ENCODE measurements at regions not wholly inside any gene's neighbourhood (a gene's known extent, or its start where the extent isn't known, plus 50 kb on each side); places are given as distances from the start of the nearest gene placed in this dataset.

DNA sequence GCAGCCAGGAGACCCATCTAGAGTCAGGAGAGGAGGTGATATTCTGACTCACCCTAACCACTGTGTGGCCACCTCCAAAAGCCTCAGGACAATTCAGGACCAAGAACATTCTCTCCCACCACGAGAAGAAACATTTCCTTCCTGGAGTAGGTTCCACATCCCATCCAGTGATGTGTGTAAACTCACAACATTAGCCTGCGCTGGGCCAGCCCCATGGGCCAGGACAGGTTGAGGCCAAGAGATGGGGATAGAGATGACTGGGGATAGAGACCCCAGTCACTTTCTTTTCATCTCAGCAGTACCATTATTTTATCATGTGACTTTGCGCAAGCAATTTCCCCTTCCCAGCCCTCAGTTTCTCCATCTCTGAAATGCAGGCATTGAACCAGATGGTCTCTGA, 126.6 kb upstream of the PTPRT start:
- DNase-seq (ENCODE audit: low read depth in 2 of 3, low spot score in 1 of 3), result no peak

DNA sequence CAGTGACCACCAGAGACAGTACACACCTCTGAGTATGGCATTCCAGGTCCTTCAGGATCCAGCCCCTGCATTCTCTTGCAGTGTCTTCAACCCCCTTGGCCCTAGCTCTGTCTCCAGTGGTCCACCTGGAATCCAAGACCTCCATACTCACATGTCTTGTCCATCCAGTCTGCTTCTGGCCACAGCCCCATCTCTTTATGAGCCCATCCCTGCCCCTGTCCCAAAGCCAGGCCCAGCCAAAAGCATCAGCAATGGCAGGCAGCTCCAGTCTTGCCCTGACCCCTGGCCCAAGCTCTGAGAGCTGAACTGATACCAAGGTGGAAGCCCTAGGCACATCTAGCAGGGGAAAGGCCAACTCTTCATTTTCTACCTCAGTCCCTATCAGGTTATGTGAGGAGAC, 119.6 kb upstream of the PTPRT start:
- DNase-seq (ENCODE audit: low read depth in 2 of 3, low spot score in 1 of 3), result no peak

DNA sequence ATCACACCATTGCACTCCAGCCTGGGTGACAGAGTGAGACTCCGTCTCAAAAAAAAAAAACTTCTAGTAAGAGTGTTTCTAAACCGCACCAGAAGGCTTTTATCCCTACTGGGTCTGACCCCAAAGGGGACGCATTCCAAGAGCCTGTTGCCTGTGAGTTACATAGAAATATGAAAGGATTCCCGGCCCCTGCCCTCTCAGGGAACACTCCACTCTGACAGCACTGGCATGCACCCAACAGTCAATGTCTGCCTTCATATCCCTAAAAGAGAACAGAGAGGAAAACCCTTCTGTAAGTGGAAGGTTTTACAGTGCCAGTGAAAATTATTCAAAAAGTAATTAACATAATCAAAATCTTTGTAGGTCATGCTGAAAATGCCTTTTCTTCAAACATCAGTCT, 117.1 kb upstream of the PTPRT start:
- no peak for DNase-seq (ENCODE audit: low read depth in 2 of 3, low spot score in 1 of 3)

DNA sequence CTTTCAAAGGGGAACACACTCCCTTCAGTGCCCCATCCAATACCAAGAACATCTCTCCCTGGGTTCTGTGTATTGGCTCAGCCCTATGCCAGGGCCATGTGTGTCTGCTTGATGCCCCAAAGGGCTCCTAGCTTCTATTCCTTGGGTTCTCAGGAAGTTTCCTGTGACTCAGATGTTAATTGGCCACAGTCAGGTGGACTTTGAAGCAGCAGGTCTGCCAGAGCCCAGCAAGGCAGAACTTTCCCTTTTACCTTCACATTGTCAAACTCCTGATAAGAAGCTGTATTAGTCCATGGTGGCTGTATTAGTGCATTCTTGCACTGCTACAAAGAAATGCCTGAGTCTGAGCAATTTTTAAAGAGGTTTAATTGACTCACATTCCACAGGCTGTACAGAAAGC, 116.0 kb upstream of the PTPRT start:
- no peak for DNase-seq (ENCODE audit: low read depth in 2 of 3, low spot score in 1 of 3)

DNA sequence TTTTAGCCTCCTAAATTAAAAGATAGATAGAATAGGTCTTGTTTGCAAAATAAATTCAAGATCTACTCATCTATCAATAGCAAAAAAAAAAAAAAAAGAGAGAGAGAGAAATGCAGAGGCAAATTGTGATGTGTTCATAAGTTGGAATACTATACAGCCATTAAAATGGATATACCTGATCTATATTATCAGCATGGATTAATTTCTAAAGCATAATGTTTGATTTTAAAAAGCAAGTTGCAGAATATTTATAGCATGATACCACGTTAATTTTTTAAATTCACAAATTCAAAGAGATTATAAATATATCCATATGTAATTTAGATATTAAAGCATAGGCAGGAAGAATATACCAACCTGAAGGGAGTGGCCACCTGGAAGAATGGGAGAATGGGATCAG, 114.9 kb upstream of the PTPRT start:
- no peak for DNase-seq (ENCODE audit: low read depth in 2 of 3, low spot score in 1 of 3)

DNA sequence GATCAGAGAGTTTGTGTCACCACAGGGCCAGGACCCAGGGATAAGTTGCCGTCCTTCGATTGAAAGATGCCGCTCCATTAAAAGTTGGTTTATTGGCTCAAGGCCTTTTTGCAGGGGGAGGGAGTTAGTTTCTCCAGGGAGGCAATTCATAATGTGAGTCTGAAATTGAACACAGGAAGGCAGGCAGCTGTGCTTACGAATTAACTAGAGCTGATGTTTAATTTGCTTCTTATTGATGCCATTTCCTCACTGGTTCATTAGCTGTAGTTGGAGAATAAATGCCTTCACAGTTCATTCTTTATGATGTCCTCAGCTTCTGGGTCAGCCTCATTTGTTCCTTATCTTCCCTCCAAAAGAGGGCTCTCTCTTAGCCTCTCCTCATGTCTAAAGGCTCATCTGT, 113.2 kb upstream of the PTPRT start:
- DNase-seq (ENCODE audit: low read depth in 2 of 3, low spot score in 1 of 3), result no peak

DNA sequence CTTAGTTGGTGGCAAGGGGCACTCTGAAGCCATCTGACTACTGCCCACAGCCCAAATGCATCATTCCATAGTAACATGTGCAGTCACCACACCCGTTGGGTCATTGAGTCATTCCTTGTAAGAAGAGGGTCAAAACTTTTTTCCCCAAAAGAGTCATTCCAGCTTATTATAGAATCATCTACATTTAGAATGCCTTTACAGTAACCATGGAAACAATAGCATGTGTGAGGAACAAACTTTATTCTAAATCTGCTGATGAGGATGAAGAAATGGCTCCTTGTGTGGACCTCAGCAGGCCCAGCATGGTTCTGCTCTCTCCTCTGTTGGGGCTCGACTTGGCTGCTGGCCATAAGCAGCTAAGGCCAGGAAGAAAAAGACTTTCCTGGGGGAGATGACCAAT, 111.2 kb upstream of the PTPRT start:
- DNase-seq (ENCODE audit: low read depth in 2 of 3, low spot score in 1 of 3), result no peak

DNA sequence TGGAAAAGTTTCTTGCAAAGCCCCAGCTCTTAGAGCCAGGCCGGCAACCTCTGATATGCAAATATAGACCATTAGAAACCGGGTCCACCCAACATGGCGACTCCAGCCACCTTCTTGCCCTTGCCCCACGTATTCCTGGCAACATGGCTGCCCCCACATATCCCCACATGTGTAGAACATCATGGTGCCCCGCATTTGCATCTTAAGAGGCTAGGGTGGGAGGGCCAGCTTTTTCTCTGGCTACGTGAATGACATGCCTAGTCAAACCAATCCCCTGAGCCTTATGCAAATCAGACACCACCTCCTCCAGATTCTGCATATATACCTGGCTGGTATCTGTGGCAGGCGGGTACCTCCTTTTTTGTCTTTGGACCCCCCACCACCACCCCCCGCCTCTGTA, 106.1 kb upstream of the PTPRT start:
- DNase-seq (ENCODE audit: low read depth in 2 of 3, low spot score in 1 of 3), result no peak

DNA sequence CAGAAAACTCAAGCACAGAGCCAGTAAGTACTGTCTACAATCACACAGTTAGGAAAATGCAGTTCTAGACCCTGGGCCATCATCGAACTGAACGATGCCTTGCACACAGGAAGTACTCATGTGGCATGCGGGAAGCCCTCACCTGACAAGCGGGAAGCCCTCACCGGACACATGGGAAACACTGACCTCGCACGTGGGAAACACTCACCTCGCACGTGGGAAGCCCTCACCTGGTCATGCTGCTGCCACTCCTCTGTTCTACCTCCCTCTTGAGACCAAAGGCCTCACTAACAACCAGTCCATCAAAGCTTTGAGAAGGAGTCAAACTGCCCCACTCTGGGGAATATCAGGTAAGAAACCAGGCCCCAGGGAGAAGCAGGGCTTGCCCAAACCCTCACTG, 105.6 kb upstream of the PTPRT start:
- no peak for DNase-seq (ENCODE audit: low read depth in 2 of 3, low spot score in 1 of 3)

DNA sequence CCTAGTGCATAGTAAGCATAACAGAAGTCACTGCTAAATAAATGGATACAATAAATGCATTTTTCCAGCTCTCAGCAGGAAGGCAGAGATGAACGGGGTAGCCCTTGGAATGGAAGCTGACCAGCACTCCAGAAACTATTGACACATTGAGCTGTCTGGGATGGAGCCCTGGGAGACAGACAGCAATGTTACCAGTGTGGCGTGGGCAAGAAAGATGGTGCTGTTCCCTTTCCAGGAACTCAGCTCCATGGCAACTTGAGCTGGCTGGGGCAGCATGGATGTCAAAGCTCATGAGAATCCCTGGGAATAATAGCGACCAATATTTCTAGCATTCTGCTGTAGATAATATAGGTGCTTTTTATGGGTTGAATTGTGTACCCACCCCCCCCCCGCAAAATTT, 104.3 kb upstream of the PTPRT start:
- DNase-seq (ENCODE audit: low read depth in 2 of 3, low spot score in 1 of 3), result no peak

DNA sequence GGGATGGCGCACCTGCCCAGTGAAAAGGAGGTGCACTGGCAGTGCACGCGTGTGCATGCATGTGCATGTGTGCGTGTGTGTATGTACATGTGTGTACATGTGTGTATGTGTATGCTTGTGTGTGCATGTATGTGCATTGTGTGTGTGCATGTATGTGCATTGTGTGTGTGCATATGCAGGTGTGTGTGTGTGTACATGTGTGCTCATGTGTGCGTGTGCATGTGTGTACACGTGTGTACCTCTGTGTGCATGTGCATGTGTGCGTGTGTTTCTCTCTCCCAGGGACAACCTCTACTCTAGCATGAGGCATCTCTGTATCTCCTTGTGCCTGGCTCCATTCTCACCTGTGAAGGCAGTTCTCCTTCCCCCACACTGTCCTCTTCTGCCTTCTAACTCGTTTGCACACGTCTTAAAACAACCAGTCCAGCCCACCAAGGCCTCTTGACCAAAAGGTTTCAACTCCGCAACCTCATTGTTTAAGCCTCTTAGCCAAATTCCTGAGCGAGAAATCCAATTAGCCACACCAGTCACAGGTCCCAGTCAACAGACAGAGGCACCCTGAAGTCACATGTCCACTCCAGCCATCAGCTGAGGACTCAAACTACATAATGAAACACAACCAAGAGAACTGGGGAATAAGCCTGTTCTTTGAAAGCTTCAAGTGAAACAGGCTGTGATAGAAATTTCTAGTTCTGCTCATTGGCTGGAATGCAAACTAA, 103.5 kb upstream of the PTPRT start:
- no peak for DNase-seq (ENCODE audit: low read depth in 2 of 3, low spot score in 1 of 3)

DNA sequence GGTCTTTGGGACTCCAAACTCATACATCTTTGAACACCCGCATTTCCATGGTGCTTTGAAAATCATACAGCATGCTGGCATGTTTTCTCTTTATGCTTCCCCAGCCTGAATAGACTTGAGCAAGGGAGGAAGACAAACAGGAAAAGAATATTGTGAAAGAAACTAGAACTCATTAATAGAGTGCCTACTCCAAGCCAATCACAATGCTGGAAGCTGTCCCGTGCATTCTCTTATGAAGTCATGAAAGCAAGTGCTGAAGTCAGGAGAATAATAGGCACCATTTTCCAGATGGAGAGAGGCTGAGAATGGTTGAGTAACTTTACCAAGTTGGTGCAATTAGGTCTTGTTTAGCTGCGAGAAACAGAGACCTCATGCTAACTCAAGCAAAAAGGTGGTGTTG, 102.5 kb upstream of the PTPRT start:
- DNase-seq (ENCODE audit: low read depth in 2 of 3, low spot score in 1 of 3), result no peak

DNA sequence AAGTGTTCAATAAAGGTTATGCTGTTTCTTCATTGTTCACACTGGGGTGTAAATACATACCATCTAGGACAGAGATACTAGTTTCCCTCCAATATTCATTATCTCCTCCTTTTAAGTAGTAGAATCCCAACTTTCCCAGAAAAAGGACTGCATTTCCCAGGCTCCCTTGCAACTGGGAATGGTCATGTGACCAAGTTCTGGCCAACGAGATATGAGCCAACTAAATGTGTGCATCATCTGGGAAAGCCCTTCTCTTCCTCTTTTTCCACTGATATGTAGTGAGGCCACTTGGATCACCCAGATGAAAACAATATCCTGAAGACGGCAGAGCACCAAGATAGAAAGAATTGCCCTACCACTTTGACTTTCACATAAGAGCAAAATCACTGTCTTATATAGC, 97.9 kb upstream of the PTPRT start:
- no peak for DNase-seq (ENCODE audit: low read depth in 2 of 3, low spot score in 1 of 3)

DNA sequence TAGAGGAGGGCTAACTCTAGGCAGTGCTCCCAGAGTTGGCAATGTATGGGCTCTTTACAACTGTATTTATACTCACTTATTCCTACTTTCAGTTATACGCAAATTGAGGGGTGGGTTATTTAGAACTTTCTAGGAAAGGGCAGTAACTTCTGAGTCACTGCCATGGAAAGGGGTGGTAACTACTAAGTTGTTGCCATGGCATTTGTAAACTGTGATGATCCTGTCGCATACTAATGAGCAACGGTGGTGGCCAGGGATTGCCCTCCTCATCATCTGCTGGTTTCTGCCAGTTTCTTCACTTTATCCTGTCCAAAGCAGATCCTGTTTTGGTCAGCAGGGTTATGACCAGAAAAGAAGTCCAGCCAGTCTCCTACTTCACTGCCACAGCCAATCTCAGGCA, 95.5 kb upstream of the PTPRT start:
- DNase-seq (ENCODE audit: low read depth in 2 of 3, low spot score in 1 of 3), result no peak

DNA sequence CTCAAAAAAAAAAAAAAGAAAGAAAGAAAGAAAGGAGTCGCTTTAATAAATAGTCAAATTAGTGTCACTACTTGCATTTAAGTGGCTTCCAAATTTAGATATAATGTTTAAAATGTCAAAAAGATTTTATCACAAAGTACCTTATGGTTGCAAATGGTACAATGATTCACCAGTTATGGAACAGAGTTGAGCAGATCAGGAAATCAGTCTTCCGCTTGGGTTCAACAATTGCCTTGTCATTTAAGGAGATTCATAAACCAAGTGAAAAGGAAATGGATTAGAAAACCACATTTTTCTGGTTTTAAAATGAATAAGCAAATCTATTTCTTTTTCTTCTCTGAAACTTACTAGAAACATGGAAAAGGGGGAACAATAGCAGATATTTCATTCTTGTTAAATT, 94.8 kb upstream of the PTPRT start:
- DNase-seq (ENCODE audit: low read depth in 2 of 3, low spot score in 1 of 3), result no peak

DNA sequence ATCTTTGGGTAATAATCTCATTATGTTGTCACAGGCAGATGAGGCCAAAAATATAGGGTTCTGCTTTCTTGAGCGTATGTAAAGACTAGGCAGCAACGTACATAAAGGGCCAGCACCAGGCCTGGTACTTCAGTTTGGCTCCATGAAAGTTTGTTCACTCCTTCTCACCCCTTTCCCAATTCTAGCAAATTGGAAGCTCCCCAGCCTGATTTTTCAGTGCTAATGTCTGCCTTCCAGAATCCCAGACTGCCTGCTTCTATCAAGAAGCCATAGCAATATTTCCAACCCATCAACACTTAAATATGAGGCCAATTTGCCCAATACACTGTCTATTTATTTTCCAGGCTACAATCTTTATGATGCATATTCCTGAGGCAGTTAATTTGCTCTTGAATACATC, 93.4 kb upstream of the PTPRT start:
- no peak for DNase-seq (ENCODE audit: low read depth in 2 of 3, low spot score in 1 of 3)

DNA sequence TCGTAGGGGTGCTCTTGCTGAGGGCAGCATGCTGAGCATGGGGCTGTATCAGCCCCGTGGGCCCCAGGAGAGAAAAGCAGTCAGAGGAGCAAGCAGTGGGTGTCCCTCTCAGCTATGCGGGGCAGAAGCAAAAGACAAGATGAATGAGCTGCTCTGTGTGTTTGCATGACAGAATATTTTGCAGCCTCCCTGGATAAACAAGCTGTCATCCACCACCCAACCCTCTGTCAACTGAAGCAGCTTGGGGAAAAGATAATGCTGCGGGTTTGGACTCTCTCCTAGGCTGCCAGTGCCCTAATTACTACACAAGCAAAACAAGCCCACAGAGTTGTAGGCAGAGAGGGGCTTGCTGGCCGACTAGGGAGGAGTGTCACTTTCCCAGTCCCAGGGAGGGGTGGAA, 82.3 kb upstream of the PTPRT start:
- DNase-seq (ENCODE audit: low read depth in 2 of 3, low spot score in 1 of 3), result no peak

DNA sequence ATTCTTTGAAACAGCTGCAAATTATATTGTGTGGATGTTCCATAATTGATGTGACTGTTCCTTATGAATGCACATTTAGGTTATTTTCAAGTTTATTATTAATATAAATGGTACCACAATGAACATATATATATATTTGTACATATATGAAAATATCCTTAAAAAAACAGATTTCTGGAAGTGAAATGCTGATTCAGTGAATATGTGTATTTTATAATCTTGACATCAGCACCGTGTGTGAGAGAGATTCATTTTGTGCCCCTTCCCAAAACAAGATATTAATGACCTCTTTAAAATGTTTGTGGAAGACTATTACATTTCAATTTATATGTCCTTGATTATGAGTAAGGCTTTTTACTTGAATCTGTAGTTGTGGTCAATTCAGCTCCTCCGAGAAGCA, 75.7 kb upstream of the PTPRT start:
- DNase-seq (ENCODE audit: low read depth in 2 of 3, low spot score in 1 of 3), result no peak

DNA sequence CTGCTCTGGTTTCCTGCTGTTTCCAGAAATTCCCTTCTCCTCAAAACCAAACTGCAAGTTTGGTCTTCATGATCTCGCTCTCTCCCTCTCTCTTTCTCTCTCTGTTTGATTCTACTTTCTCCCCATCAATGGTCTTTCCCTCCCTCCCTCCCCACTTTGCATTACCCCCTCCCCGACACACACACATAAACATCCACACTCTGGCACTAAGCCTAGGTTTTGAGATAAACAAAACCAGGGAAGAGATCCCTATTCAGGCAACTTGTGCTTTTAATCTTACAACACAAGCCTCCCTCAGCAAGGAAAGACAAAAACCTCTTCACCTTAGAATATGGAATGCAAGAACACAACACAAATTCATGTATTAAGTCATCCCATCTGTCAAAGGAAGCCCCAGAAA, 73.5 kb upstream of the PTPRT start:
- no peak for DNase-seq (ENCODE audit: low read depth in 2 of 3, low spot score in 1 of 3)

DNA sequence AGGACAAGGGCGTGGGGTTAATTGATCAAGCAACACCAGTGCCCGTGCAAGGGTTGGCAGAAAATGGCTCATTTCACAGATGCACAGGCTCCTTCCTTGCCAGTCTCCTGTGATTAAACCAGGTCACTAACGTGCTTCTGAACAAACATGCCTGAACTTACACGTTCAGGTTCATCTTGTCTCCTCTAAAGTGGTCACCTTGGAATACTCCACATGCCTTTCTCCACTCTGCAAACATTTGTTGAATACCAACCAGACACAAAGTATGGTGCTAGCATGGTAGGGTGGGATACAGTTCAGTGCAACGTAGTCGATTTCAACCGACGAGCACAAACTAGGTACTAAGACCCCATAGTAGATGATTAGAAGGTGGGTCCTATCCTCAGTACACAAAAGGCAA, 72.6 kb upstream of the PTPRT start:
- no peak for DNase-seq (ENCODE audit: low read depth in 2 of 3, low spot score in 1 of 3)

DNA sequence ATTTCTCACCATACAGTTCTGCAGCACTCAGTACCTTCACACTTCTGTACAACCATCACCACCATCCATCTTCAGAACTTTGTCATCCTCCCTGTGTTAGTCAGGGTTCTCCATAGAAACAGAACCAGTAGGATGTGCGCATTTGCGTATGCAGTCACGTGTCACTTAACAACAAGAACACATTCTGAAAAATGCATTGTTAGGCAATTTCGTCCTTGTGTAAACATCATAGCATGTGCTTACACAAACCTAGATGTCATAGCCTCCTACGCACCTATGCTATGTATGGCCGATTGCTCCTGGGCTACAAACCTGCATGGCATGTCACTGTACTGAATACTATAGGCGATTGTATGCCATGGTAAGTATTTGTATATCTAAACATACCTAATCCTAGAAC, 66.2 kb upstream of the PTPRT start:
- no peak for DNase-seq (ENCODE audit: low read depth in 2 of 3, low spot score in 1 of 3)

DNA sequence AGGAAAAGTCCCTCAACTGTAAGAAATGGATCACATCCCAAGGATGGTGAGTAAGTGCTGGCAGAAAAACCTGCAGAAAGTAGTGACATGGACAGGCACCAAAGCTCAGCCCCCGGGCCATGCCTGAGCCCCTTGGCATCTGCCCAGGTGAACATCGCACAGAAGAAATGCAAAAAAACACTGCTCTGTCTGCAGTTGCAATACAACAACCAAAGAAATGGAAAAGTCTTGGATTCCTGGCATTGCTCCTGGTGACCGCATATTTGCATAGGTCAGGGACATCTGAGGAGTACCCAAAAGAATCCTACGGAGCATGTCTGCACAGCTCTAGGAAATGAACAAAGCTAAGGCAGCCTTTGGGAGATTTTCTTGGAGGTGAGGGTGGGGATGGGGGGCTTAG, 63.1 kb upstream of the PTPRT start:
- DNase-seq (ENCODE audit: low read depth in 2 of 3, low spot score in 1 of 3), result no peak

DNA sequence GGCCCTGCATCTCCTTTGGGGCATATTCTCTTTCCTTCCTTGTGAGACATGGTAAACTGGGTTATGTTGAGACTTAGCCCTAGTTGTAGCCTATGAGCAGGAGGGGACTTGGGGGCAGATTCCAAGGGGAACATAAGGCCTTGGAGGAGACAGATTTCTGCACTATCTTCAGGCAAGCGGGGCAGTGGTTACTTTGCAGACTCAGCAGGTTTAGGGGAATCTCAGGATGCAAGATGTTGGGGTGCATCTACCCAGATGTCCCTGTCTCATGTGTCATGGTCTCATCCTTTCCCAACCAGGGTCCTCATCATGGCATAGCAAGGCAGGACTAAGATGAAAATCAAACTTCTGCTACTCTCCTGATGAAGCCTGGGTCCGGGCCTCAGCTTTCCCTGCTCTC, 58.6 kb upstream of the PTPRT start:
- DNase-seq (ENCODE audit: low read depth in 2 of 3, low spot score in 1 of 3), result no peak

DNA sequence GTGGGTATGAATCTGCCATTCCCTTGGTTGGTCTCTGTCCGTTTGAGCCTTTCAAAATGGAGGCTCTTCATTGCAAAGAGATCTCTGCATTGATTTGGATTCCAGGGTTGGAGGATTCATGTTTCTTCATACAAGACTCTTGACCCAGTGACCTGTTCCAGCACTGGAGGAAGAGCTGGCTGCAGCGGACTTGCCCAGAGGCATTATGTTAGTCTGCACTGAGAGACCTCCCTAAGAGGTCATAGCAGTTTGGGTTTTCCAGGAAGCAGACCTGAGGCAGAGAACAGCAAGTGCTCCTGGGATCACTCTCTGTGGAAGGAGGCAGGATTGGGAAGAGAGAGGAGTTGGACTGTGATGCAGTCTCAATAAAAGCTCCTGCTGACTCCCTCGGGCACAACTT, 57.7 kb upstream of the PTPRT start:
- DNase-seq (ENCODE audit: low read depth in 2 of 3, low spot score in 1 of 3), result no peak

Data from stimulated activated CD4-positive, alpha-beta T cell treated with anti-CD3 and anti-CD28 coated beads, Interleukin-12 subunit alpha, Interleukin-12 subunit beta, amount 100 ng/mL, for 48 hours (primary cell).